Fibroblast of skin of right quadriceps (primary cell): ENCODE measurements at regions not wholly inside any gene's neighbourhood (a gene's known extent, or its start where the extent isn't known, plus 50 kb on each side); places are given as distances from the start of the nearest gene placed in this dataset.

Experiments
- DNase-seq: peaks from one replicate; pipeline ENCODE4 v3.0.0-alpha.2; 2013

DNA sequence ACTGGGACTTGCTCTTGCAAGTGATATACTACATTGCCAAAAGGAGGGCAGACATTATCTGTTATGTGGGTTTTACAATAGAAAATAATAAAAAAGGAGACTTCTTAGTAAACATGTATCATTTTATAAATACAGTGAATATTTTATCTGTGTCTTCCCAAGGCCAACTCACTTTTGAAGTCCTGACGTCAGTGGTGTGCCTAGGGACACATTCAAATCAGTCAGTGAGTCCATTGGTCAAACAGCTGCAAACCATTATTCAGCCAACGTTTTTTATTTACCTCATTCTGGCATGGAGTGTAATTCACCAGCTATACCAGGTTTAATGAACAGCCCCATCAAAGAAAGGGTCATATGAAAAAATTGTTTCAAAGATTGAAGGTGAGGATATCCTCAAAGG is 263.7 kb downstream of the IPMK start:
- no peak for DNase-seq

- no peak for DNase-seq
These were observed 266.5 kb downstream of the IPMK start for GRCh38 chr10:58001159-58001558.

DNA sequence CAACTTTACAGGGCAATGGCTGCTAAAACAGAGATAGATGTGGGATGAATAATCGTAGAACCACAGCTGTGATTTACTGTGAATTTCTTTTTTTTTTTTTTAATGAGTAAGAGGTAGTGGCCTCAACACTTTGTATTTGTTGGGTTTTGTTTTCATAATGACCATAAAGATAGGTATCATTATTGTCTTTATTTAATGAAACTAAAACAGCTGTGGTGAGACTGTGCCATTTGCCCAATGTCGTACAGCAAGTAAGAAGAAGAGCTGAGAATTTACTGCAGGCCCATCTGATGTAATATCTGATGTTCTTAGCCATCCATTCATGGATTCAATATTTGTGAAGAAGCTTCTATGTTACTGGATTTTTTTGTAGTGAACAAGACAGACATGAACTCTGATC is 271.2 kb downstream of the IPMK start:
- DNase-seq, result no peak

DNA sequence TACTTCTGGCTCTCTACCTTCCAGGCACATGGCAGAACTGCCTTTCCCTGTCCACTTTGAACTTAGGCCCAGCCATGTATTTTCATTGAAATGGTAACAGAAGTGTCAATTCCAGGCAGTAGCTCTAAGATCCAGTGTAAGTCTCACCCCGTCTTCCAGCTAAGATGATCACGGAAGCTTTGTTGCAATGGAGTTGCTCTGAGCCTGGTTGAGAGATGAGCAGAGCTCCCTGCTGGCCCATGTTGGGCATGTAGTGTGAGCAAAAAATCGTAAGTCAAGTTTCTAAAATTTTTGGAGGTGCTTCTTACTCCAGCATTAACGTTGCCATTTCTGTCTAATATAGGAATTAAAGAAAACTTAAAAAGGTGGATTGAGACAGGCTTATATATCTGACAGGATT is 274.4 kb downstream of the IPMK start:
- DNase-seq, result no peak

DNA sequence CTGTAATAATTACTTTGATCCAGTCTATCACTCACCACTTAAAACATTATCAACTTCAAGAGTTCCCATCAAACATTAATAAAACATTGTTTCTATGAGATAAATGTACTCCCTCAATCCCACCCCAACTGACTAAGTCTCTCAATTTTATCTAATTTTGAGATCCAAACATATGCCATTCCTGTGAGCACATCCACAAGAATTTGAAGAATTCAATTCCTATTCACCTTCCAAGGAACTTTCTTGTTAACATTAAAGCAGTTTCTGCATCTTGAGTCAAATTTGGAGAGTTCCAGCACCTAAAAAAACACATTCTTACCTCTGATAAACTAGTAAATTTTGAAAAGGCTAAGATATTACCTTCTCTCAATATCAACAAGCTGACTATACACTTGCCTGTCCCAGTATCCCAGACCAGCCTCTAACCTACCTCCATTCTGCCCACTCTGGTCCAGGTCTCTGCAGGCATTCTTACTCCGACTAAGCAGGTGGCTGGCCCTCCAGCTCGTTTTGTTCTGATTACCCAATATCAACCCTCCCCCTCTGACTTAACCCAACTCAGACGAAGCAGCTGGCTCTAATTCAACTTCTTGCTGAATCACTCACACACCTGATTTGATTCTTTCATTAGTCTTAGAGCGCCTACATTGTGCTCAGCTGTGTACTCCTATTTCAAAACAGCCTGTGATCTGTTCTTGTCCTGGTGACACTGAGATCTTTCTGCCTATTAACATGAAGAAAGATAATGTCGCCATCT is 275.2 kb downstream of the IPMK start:
- DNase-seq, result peak; percentile 11

GRCh38 chr10:57988964-57989363 is 278.7 kb downstream of the IPMK start:
- DNase-seq, result no peak

DNA sequence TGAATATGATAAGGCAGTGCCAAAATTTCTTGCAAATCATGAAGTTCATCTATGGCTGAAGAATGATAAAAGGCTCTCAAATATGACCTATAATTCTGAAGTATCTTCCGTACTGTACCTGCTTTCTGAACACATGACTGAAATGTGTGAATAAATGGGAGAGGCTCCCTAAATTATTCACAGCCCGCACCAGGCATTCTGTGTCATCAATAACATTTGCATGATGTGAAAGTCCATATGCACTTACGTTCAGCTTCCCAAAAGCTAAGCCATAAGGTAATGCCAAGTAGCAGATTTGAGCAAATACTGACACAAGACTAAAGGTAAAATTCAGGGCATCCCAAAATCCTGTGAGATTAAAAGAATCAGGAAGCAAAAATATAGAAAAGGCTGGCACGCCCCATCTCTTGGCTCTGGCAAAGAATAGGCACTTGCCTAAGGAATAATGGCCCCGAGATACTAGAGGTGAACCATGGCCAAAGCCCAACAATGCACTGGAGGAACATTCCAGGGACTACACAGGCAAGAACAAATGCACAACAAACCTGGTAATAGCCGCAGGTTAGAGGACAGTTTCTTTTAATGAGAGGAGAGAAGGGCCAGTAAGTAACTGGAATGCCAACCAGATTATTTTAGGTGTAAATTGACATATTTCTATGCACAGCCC is 280.5 kb downstream of the IPMK start:
- DNase-seq, result no peak

DNA sequence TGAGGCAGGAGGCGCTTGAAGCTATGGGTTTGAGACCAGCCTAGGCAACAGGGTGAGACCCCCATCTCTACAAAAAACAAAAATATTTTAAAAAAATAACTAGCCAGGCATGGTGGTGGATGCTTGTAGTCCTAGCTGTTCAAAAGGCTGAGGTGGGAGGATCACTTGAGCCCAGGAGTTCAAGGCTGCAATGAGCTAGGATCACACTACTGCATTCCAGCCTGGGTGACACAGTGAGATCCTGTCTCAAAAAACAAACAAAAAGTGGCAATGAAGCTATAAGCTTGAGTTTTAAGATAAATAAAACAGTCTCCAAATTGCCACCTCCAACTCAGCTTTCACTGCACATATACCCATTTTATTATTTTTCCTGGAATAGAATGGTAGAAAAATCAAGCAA is 281.3 kb downstream of the IPMK start:
- DNase-seq, result no peak

DNA sequence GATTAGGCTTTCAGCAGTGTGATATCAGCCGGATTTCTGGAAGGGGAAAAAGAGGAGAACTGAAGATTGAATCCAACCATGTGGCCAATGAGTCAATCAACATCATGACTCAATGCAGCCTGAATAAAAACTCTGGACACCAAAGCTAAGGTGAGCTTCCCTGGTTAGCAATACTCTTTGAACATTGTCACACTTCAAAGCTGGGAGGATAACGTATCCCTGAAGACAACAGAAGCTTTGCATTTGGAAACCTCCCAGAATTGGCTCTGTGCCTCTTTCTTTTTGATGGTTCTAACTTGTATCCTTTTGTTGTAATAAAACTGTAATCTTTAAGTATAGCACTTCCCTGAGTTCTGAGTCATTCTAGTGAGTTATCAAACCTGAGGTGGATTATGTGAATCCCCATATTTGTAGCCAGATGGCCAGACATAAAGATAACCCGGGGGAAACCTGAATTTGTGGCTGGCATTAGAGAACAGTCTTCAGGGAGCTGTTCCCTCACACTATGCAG is 284.4 kb downstream of the IPMK start:
- no peak for DNase-seq

DNA sequence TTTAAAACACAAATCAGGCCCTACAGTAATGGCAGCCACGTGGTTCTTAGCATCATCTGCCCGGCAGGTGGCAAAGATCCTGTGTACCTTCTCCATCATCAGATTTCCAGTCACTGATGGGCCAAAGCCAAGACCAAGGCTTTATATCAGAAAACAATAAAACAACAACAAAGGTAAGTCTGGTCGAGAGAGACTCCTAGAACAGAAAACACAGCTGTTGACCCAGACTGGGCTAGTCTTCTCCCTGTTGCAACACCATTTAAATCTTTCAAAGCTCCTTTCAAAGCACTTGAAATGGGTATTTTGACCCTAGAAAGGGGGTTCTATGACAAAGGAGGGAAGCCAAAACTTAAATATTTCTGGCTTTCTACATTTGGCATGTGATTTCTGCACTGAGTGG is 285.6 kb downstream of the IPMK start:
- DNase-seq, result no peak

DNA sequence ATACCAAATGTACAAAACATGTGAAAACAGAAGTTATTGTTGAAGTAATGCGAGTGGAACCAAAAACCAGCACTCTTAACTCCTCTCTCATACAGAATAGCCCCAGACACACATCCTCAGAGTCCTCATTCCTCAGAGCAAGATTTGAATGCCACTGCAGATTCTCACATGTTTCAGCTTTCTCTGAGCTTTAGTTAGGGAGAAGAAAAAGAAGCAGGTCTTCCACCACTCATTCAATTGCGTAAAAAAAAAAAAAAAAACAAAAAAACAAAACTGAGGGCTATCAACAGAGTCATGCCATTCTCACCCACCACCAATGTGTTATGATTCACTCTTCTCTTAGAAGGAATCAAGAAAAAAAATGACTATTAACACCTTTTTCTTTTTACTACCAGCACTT is 287.7 kb downstream of the IPMK start:
- no peak for DNase-seq

DNA sequence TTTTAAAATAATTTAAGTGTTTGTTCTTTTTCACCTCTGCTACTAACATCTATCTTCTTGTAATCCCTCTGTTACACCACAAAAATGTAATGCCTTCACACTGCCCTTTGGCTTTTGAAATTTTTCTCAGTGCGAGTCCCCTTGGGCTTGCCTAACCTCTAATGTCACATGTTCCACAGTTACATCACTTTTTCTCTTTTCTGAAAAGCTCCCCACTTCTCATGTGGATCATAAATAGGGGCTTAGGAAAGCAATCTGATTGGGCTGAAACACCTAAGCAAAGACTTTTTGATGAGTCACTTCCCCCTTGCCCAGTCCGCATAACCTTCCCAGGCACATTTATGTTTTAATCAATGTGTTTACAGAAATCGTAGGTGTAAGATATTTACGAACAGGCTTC is 288.2 kb downstream of the IPMK start:
- DNase-seq, result peak; percentile 11

- DNase-seq, result no peak
These were observed 290.4 kb downstream of the IPMK start for GRCh38 chr10:57977262-57977661.

DNA sequence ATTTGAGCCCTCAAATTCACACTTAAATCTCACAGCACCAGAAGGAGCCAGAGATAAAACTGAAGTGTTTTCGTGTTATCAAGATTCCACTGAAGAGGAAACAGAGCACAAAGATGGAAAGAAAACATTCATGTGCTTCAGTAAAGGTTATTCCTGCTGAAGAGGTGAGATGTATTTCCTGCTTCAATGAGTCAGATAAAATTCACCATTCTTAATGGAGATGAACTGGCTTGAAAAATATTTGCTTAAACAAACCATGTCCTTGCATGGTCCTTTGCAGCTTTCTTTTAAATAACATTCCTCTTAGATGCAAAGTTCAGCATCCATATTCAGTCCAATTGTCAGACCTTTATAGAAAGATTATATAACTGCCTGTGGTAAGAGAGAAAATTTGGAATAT is 294.2 kb downstream of the IPMK start:
- no peak for DNase-seq

GRCh38 chr10:57972783-57973182 is 294.9 kb downstream of the IPMK start:
- no peak for DNase-seq

DNA sequence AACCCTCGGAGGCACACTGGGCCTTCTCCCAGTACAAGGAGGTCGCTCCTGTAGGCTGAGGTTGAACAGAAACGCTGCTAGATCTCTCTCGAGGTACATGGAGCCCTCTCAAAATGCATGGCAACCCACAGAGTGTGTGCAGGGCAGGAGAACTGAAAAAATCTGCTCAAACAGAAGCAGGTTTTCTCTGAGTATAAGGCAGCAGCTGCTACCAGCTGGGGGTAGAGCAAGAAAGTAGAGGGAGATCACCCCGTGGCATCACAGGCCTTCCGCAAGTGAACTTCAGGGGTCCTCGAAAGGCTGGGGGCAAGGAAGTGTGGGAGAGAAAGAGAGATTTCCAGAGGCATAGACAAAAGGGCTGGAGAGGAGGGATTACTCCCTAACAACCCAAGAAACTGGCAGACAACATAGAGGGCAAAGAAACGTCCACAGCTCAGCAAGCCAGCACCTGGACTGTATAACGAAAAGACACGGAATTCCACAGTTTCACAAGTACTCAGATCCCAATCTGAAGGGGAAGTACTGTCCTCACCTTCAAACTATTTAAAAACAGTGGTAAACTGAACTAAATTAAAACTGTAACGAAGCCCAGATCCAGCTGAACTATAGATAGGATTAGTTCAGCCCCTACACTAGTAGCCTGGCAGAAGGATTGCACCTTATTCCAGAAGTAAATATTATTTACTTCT is 299.2 kb downstream of the IPMK start:
- no peak for DNase-seq

DNA sequence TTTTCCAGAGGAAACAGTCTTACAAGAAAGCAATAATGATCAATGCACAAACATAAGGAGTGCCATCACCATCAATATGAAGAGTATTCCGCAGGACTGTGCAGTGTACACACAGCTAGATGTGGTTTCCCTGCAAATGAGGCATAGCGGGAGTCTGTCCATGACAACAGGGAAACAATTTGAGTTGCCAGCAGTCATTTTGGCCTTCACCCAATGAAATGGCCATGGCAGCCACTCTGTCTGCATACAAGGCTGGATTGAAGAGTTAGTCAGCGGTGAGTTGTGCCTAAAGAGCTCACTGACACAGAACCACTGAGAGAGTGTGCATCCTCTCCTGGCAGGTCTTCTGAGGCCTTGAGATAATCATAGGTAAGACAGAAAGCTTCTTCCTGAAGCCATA is 303.3 kb downstream of the IPMK start:
- DNase-seq, result peak; percentile 36

DNA sequence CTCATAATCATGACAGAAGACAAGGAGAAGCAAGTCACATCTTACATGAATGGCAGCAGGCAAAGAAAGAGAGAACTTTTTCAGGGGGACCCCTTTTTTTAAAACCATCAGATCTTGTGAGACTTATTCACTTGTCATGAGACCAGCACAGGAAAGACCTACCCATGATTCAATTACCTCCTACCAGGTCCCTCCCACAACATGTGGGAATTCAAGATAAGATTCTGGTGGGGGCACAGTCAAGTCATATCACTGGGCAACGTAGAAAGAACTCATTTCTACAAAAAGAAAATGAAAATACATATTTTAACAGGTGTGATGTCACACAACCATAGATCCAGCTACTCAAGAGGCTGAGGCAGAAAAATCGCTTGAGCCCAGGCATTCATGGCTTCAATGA is 304.1 kb downstream of the IPMK start:
- DNase-seq, result no peak

DNA sequence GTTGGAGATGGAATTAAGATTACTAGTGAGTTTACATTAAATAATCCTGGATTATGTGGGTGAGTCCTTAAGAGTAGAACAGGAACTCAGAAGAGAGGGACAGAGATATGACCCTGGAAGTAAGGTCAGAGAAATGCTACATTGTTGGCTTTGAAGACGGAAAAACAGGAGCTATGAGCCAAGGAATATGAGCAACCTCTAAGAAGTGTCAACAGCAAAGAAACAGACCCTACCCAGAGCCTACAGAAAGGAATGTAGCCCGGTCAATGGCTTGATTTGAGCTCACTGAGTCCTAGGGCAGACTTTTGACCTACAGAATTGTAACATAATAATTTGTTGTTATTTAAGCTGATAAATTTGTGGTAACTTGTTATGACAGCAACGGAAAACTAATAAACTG is 304.9 kb downstream of the IPMK start:
- no peak for DNase-seq

DNA sequence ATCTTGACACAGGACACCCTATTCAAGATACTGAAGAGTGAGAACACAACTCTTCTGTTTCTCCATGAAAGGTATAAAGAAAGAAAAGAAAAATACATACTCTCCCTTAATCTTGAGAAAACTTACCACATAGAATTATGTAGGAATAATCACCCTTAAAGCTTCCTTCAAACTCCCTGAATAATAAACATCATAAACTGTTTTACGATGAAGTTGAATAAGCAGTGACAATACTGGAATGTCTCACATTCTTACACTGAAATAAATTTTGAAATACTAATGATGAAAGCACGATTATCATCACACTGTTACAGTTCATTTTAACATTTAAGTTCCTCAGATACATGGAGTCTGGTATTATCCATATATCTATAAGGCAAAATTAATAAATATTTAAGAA is 306.2 kb downstream of the IPMK start:
- no peak for DNase-seq

DNA sequence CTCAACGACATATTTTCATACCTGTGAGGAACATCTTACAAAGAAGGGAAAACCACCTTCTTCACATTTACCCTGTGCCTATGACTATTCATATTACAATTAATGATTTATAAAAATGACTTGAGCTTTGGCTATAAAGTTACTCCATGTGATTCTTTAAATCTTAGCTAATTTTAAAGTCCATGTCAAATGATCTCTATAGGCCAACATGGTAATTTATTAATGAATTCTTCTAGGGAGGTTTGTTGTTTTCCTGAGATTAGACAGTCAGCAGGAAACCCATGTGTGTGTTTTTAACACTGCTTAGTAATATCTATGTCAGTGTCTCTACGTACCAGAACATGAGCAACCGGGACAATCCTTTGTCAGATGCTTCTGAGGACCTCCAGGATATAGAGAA is 307.3 kb downstream of the IPMK start:
- DNase-seq, result no peak

GRCh38 chr10:57959318-57960006 is 308.2 kb downstream of the IPMK start:
- no peak for DNase-seq

GRCh38 chr10:57955076-57955475 is 312.6 kb downstream of the IPMK start:
- peak; percentile 30 for DNase-seq
